WTC11 (cell line): ENCODE measurements at regions not wholly inside any gene's neighbourhood (a gene's known extent, or its start where the extent isn't known, plus 50 kb on each side); places are given as distances from the start of the nearest gene placed in this dataset.

ENCODE experiments used
- ATAC-seq: fragments of 200-7000 bp; cut with Tn5 transposase; 2 replicates; pipeline ENCODE4 v1.10.0; 2021; ENCODE audit warnings: mild to moderate bottlenecking, moderate library complexity
- CTCF ChIA-PET: fragments of 300-600 bp; sonication (Branson Sonifier 250); formaldehyde crosslinking; loops from one replicate; lab custom pipeline; 2021; ENCODE audit warnings: antibody characterized with exemption; lab: Charles Lee
- POLR2A ChIA-PET: fragments of 350-600 bp; sonication (Branson Sonifier 250); formaldehyde crosslinking; loops from one replicate; lab custom pipeline; 2021; ENCODE audit warnings: antibody characterized with exemption; lab: Charles Lee
- DNase-seq: peaks from one replicate; pipeline ENCODE4 v3.0.0; 2021; ENCODE audit warnings: low spot score
- H3K27ac Mint-ChIP-seq: 2 replicates; pipeline ENCODE4 v1.8.0; 2021; ENCODE audit warnings: mixed read lengths
- H3K27me3 Mint-ChIP-seq: 2 replicates; pipeline ENCODE4 v1.8.0; 2021; ENCODE audit warnings: low read depth, mild to moderate bottlenecking, moderate library complexity, mixed read lengths
- H3K36me3 Mint-ChIP-seq: 2 replicates; pipeline ENCODE4 v1.8.0; 2021; ENCODE audit warnings: mixed read lengths
- H3K4me1 Mint-ChIP-seq: 2 replicates; pipeline ENCODE4 v1.8.0; 2022; ENCODE audit warnings: mixed read lengths
- H3K4me3 Mint-ChIP-seq: 2 replicates; pipeline ENCODE4 v1.8.0; 2021; ENCODE audit warnings: mild to moderate bottlenecking, moderate library complexity, mixed read lengths
- H3K9me3 Mint-ChIP-seq: 2 replicates; pipeline ENCODE4 v1.8.0; 2021; ENCODE audit warnings: mixed read lengths
- ELF4 ChIP-seq: sonication (generic); formaldehyde crosslinking; IDR thresholded peaks from 2 replicates; pipeline ENCODE4 v1.8.1; 2022; ENCODE audit warnings: low read depth, mild to moderate bottlenecking, moderate library complexity, missing genetic modification reagents
- FOXK1 ChIP-seq: sonication (generic); formaldehyde crosslinking; IDR thresholded peaks from 2 replicates; pipeline ENCODE4 v1.8.0; 2022; ENCODE audit warnings: mild to moderate bottlenecking, moderate library complexity, missing genetic modification reagents
- GTF2I ChIP-seq: fragments of 250-450 bp; sonication (Bioruptor Pico); conservative IDR thresholded peaks from 2 replicates; pipeline ENCODE4 v1.4.0; 2021; ENCODE audit warnings: mild to moderate bottlenecking
- NR2C2 ChIP-seq: sonication (generic); formaldehyde crosslinking; IDR thresholded peaks from 2 replicates; pipeline ENCODE4 v1.8.0; 2022; ENCODE audit warnings: mild to moderate bottlenecking, missing genetic modification reagents
- NR3C1 ChIP-seq: sonication (generic); formaldehyde crosslinking; conservative IDR thresholded peaks from 2 replicates; pipeline ENCODE4 v1.8.1; 2023; ENCODE audit warnings: low read depth, mild to moderate bottlenecking, missing genetic modification reagents
- TEAD1 ChIP-seq: sonication (generic); formaldehyde crosslinking; IDR thresholded peaks from 2 replicates; pipeline ENCODE4 v1.8.0; 2022; ENCODE audit warnings: mild to moderate bottlenecking, missing genetic modification reagents
- TP53 ChIP-seq: sonication (generic); formaldehyde crosslinking; IDR thresholded peaks from 2 replicates; pipeline ENCODE4 v1.8.1; 2023; ENCODE audit warnings: mild to moderate bottlenecking, missing genetic modification reagents
- ZBTB21 ChIP-seq: sonication (generic); formaldehyde crosslinking; IDR thresholded peaks from 2 replicates; pipeline ENCODE4 v1.8.1; 2023; ENCODE audit warnings: mild to moderate bottlenecking, missing genetic modification reagents, borderline replicate concordance
- ZNF121 ChIP-seq: sonication (generic); formaldehyde crosslinking; IDR thresholded peaks from 2 replicates; pipeline ENCODE4 v1.8.0; 2023; ENCODE audit warnings: missing genetic modification reagents
- ZNF396 ChIP-seq: fragments of 250-450 bp; sonication (Bioruptor Pico); IDR thresholded peaks from 2 replicates; pipeline ENCODE4 v1.8.0; 2021; ENCODE audit warnings: mild to moderate bottlenecking, moderate library complexity, borderline replicate concordance
- TF ChIP-seq, protein P1 (sequence below): sonication (generic); formaldehyde crosslinking; IDR thresholded peaks from 2 replicates; pipeline ENCODE4 v1.8.0; 2023; ENCODE audit warnings: mild to moderate bottlenecking, missing genetic modification reagents
- TF ChIP-seq, protein P2 (sequence below): sonication (generic); formaldehyde crosslinking; IDR thresholded peaks from 2 replicates; pipeline ENCODE4 v1.8.1; 2022; ENCODE audit warnings: mild to moderate bottlenecking, moderate library complexity, missing genetic modification reagents
- TF ChIP-seq, protein P3 (sequence below): sonication (generic); formaldehyde crosslinking; IDR thresholded peaks from 2 replicates; pipeline ENCODE4 v1.8.0; 2023; ENCODE audit warnings: missing genetic modification reagents, mild to moderate bottlenecking, borderline replicate concordance
- TF ChIP-seq, protein P4 (sequence below): sonication (generic); formaldehyde crosslinking; IDR thresholded peaks from 2 replicates; pipeline ENCODE4 v1.8.1; 2023; ENCODE audit warnings: mild to moderate bottlenecking, missing genetic modification reagents, moderate library complexity
- TF ChIP-seq, protein P5 (sequence below): fragments of 200-600 bp; IDR thresholded peaks from 2 replicates; pipeline ENCODE4 v1.8.0; 2022; ENCODE audit warnings: antibody characterized with exemption
- TF ChIP-seq, protein P6 (sequence below): sonication (generic); formaldehyde crosslinking; IDR thresholded peaks from 2 replicates; pipeline ENCODE4 v1.8.0; 2022; ENCODE audit warnings: mild to moderate bottlenecking, missing genetic modification reagents
- TF ChIP-seq, protein P7 (sequence below): sonication (generic); formaldehyde crosslinking; IDR thresholded peaks from 2 replicates; pipeline ENCODE4 v1.8.1; 2022; ENCODE audit warnings: mild to moderate bottlenecking, missing genetic modification reagents, moderate library complexity, borderline replicate concordance
- TF ChIP-seq, protein P8 (sequence below): sonication (generic); formaldehyde crosslinking; IDR thresholded peaks from 2 replicates; pipeline ENCODE4 v1.8.1; 2023; ENCODE audit warnings: mild to moderate bottlenecking, missing genetic modification reagents, moderate library complexity
- TF ChIP-seq, protein P9 (sequence below): sonication (generic); formaldehyde crosslinking; conservative IDR thresholded peaks from 2 replicates; pipeline ENCODE4 v1.8.1; 2022; ENCODE audit warnings: mild to moderate bottlenecking, missing genetic modification reagents

DNA sequence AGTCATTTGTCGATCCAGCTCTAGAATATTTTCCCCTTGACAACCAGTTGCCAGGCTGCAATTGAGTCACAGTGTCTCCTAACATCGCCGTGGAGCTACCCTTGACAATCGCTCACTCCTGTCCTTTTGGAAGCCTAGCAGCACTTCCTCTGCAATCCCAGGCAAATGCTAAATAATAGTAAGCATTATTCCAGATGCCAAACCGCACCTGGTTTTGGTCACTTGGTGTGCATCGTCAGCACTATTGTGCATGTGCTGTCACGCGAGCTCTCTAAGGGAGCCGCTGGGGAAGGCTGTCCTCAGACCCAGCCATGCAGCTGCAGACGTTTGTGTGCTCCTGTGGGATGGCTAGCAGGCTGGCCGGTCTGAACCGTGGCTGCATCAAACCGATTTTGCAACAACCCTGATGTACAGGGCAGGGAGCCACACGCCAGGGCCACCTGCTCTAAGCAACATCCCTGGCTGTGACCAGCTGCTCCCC lies 549.5 kb upstream of the ID2 start:
- Mint-ChIP-seq H3K9me3 (no peaks in the 10 kb centered on the region), H3K36me3 (peaks cover 3% of the 10 kb centered on the region; the same call in 1 of the 2 replicates), H3K27ac (no peak overlapping the region), H3K4me1 (peaks cover 22% of the 10 kb centered on the region), H3K4me3 (no peak overlapping the region), H3K27me3 (peaks cover under 1% of the 10 kb centered on the region)
- TF ChIP-seq, protein P1, sequence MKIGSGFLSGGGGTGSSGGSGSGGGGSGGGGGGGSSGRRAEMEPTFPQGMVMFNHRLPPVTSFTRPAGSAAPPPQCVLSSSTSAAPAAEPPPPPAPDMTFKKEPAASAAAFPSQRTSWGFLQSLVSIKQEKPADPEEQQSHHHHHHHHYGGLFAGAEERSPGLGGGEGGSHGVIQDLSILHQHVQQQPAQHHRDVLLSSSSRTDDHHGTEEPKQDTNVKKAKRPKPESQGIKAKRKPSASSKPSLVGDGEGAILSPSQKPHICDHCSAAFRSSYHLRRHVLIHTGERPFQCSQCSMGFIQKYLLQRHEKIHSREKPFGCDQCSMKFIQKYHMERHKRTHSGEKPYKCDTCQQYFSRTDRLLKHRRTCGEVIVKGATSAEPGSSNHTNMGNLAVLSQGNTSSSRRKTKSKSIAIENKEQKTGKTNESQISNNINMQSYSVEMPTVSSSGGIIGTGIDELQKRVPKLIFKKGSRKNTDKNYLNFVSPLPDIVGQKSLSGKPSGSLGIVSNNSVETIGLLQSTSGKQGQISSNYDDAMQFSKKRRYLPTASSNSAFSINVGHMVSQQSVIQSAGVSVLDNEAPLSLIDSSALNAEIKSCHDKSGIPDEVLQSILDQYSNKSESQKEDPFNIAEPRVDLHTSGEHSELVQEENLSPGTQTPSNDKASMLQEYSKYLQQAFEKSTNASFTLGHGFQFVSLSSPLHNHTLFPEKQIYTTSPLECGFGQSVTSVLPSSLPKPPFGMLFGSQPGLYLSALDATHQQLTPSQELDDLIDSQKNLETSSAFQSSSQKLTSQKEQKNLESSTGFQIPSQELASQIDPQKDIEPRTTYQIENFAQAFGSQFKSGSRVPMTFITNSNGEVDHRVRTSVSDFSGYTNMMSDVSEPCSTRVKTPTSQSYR (CRISPR knock-in tag): no peak
- TF ChIP-seq, protein P2, sequence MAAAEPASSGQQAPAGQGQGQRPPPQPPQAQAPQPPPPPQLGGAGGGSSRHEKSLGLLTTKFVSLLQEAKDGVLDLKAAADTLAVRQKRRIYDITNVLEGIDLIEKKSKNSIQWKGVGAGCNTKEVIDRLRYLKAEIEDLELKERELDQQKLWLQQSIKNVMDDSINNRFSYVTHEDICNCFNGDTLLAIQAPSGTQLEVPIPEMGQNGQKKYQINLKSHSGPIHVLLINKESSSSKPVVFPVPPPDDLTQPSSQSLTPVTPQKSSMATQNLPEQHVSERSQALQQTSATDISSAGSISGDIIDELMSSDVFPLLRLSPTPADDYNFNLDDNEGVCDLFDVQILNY: no peak
- TF ChIP-seq NR2C2 (CRISPR knock-in tag) (no peak), ZBTB21 (CRISPR knock-in tag) (no peak), ZNF396 (CRISPR knock-in tag) (no peak), NR3C1 (CRISPR knock-in tag) (no peak), ZNF121 (CRISPR knock-in tag) (no peak), TEAD1 (CRISPR knock-in tag) (no peak), TP53 (no peak), ELF4 (CRISPR knock-in tag) (no peak), GTF2I (CRISPR knock-in tag) (no peak), FOXK1 (CRISPR knock-in tag) (no peak)
- TF ChIP-seq, protein P3, sequence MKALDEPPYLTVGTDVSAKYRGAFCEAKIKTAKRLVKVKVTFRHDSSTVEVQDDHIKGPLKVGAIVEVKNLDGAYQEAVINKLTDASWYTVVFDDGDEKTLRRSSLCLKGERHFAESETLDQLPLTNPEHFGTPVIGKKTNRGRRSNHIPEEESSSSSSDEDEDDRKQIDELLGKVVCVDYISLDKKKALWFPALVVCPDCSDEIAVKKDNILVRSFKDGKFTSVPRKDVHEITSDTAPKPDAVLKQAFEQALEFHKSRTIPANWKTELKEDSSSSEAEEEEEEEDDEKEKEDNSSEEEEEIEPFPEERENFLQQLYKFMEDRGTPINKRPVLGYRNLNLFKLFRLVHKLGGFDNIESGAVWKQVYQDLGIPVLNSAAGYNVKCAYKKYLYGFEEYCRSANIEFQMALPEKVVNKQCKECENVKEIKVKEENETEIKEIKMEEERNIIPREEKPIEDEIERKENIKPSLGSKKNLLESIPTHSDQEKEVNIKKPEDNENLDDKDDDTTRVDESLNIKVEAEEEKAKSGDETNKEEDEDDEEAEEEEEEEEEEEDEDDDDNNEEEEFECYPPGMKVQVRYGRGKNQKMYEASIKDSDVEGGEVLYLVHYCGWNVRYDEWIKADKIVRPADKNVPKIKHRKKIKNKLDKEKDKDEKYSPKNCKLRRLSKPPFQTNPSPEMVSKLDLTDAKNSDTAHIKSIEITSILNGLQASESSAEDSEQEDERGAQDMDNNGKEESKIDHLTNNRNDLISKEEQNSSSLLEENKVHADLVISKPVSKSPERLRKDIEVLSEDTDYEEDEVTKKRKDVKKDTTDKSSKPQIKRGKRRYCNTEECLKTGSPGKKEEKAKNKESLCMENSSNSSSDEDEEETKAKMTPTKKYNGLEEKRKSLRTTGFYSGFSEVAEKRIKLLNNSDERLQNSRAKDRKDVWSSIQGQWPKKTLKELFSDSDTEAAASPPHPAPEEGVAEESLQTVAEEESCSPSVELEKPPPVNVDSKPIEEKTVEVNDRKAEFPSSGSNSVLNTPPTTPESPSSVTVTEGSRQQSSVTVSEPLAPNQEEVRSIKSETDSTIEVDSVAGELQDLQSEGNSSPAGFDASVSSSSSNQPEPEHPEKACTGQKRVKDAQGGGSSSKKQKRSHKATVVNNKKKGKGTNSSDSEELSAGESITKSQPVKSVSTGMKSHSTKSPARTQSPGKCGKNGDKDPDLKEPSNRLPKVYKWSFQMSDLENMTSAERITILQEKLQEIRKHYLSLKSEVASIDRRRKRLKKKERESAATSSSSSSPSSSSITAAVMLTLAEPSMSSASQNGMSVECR (CRISPR knock-in tag): no peak
- TF ChIP-seq, protein P4, sequence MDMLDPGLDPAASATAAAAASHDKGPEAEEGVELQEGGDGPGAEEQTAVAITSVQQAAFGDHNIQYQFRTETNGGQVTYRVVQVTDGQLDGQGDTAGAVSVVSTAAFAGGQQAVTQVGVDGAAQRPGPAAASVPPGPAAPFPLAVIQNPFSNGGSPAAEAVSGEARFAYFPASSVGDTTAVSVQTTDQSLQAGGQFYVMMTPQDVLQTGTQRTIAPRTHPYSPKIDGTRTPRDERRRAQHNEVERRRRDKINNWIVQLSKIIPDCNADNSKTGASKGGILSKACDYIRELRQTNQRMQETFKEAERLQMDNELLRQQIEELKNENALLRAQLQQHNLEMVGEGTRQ (CRISPR knock-in tag): no peak
- TF ChIP-seq, protein P5, sequence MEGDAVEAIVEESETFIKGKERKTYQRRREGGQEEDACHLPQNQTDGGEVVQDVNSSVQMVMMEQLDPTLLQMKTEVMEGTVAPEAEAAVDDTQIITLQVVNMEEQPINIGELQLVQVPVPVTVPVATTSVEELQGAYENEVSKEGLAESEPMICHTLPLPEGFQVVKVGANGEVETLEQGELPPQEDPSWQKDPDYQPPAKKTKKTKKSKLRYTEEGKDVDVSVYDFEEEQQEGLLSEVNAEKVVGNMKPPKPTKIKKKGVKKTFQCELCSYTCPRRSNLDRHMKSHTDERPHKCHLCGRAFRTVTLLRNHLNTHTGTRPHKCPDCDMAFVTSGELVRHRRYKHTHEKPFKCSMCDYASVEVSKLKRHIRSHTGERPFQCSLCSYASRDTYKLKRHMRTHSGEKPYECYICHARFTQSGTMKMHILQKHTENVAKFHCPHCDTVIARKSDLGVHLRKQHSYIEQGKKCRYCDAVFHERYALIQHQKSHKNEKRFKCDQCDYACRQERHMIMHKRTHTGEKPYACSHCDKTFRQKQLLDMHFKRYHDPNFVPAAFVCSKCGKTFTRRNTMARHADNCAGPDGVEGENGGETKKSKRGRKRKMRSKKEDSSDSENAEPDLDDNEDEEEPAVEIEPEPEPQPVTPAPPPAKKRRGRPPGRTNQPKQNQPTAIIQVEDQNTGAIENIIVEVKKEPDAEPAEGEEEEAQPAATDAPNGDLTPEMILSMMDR: no peak
- TF ChIP-seq, protein P6, sequence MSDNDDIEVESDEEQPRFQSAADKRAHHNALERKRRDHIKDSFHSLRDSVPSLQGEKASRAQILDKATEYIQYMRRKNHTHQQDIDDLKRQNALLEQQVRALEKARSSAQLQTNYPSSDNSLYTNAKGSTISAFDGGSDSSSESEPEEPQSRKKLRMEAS: no peak
- TF ChIP-seq, protein P7, sequence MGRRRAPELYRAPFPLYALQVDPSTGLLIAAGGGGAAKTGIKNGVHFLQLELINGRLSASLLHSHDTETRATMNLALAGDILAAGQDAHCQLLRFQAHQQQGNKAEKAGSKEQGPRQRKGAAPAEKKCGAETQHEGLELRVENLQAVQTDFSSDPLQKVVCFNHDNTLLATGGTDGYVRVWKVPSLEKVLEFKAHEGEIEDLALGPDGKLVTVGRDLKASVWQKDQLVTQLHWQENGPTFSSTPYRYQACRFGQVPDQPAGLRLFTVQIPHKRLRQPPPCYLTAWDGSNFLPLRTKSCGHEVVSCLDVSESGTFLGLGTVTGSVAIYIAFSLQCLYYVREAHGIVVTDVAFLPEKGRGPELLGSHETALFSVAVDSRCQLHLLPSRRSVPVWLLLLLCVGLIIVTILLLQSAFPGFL (CRISPR knock-in tag): no peak
- TF ChIP-seq, protein P8, sequence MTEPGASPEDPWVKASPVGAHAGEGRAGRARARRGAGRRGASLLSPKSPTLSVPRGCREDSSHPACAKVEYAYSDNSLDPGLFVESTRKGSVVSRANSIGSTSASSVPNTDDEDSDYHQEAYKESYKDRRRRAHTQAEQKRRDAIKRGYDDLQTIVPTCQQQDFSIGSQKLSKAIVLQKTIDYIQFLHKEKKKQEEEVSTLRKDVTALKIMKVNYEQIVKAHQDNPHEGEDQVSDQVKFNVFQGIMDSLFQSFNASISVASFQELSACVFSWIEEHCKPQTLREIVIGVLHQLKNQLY: no peak
- TF ChIP-seq, protein P9, sequence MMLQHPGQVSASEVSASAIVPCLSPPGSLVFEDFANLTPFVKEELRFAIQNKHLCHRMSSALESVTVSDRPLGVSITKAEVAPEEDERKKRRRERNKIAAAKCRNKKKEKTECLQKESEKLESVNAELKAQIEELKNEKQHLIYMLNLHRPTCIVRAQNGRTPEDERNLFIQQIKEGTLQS (CRISPR knock-in tag): no peak
- ChIA-PET POLR2A (interaction anchor here (0.6 kb wide), 1 partner anchor 36 kb away, joined by 3 read pairs; no protein-coding TSS in a partner anchor), CTCF (interaction anchor here (0.9 to 1.1 kb wide), 3 partner anchors 41 to 153 kb away, joined by 3 to 4 read pairs (median 4); no protein-coding TSS in a partner anchor)
- no peak for DNase-seq
- ATAC-seq: no peak
